Trophoblast cell (in vitro differentiated cells and primary cell): ENCODE measurements at regions not wholly inside any gene's neighbourhood (a gene's known extent, or its start where the extent isn't known, plus 50 kb on each side); places are given as distances from the start of the nearest gene placed in this dataset.
A peak's percentile ranks its signal among the peaks of the same experiment; 100 is the strongest.

ENCODE experiments used
- DNase-seq, 2 donors: peaks; one replicate each; pipeline ENCODE4 v3.0.0-alpha.2; 2016
- H2AFZ ChIP-seq: 2 replicates; pipeline ENCODE4 v1.6.1; 2013; ENCODE audit warnings: low read length, moderate library complexity, mild to moderate bottlenecking; ENCODE audit not compliant: insufficient read depth, poor library complexity
- H2AK5ac ChIP-seq: 2 replicates; pipeline ENCODE4 v1.6.1; 2013; ENCODE audit warnings: mild to moderate bottlenecking, low read length
- H2BK120ac ChIP-seq: 2 replicates; pipeline ENCODE4 v1.6.1; 2013; ENCODE audit warnings: low read length, mild to moderate bottlenecking, moderate library complexity; ENCODE audit not compliant: insufficient read depth, poor library complexity
- H2BK12ac ChIP-seq: 2 replicates; pipeline ENCODE4 v1.6.1; 2013; ENCODE audit warnings: mild to moderate bottlenecking, low read length, moderate library complexity
- H2BK5ac ChIP-seq: 2 replicates; pipeline ENCODE4 v1.6.1; 2013; ENCODE audit warnings: low read length, low read depth, moderate library complexity, mild to moderate bottlenecking; ENCODE audit not compliant: poor library complexity
- H3K14ac ChIP-seq: 2 replicates; pipeline ENCODE4 v1.6.1; 2013; ENCODE audit warnings: mild to moderate bottlenecking, low read length
- H3K18ac ChIP-seq: 2 replicates; pipeline ENCODE4 v1.6.1; 2013; ENCODE audit warnings: mild to moderate bottlenecking, low read length
- H3K23ac ChIP-seq: 2 replicates; pipeline ENCODE4 v1.6.1; 2013; ENCODE audit warnings: low read length
- H3K27ac ChIP-seq: 2 replicates; pipeline ENCODE4 v1.5.1; 2013; ENCODE audit warnings: low read depth, mild to moderate bottlenecking, inconsistent platforms, low read length, moderate library complexity
- H3K27me3 ChIP-seq: 2 replicates; pipeline ENCODE4 v1.6.1; 2013; ENCODE audit warnings: inconsistent platforms, mild to moderate bottlenecking, low read length, moderate library complexity; ENCODE audit not compliant: insufficient read depth
- H3K36me3 ChIP-seq, 2 experiments: 1 replicate in 1 of 2; 2 replicates in 1 of 2; pipeline ENCODE4 v1.6.1; 2013; ENCODE audit warnings: low read length in 2 of 2, mild to moderate bottlenecking in 2 of 2, moderate library complexity in 1 of 2; ENCODE audit not compliant: insufficient read depth in 2 of 2, control insufficient read depth in 1 of 2
- H3K4ac ChIP-seq: 2 replicates; pipeline ENCODE4 v1.6.1; 2013; ENCODE audit warnings: low read depth, mild to moderate bottlenecking, low read length, moderate library complexity
- H3K4me1 ChIP-seq, 2 experiments: 1 replicate in 1 of 2; 2 replicates in 1 of 2; pipeline ENCODE4 v1.6.1; 2013; ENCODE audit warnings: low read length in 2 of 2, mild to moderate bottlenecking in 2 of 2, moderate library complexity in 1 of 2; ENCODE audit not compliant: insufficient read depth in 2 of 2, control insufficient read depth in 1 of 2
- H3K4me2 ChIP-seq: 2 replicates; pipeline ENCODE4 v1.6.1; 2013; ENCODE audit warnings: inconsistent platforms, mild to moderate bottlenecking, low read length, moderate library complexity
- H3K4me3 ChIP-seq: 2 replicates; pipeline ENCODE4 v1.5.1; 2013; ENCODE audit warnings: mild to moderate bottlenecking, low read depth, low read length, inconsistent platforms
- H3K79me1 ChIP-seq: one replicate; pipeline ENCODE4 v1.6.1; 2013; ENCODE audit warnings: low read length
- H3K79me2 ChIP-seq: 2 replicates; pipeline ENCODE4 v1.6.1; 2013; ENCODE audit warnings: low read length, mild to moderate bottlenecking; ENCODE audit not compliant: control insufficient read depth, insufficient read depth, poor library complexity
- H3K9ac ChIP-seq: 2 replicates; pipeline ENCODE4 v1.6.1; 2013; ENCODE audit warnings: mild to moderate bottlenecking, low read length
- H3K9me3 ChIP-seq: 2 replicates; pipeline ENCODE4 v1.6.1; 2013; ENCODE audit warnings: low read depth, mild to moderate bottlenecking, control low read depth, inconsistent platforms, low read length; ENCODE audit not compliant: insufficient read depth
- H4K12ac ChIP-seq: 2 replicates; pipeline ENCODE4 v1.6.1; 2013; ENCODE audit warnings: low read depth, mild to moderate bottlenecking, low read length, moderate library complexity
- H4K8ac ChIP-seq: 2 replicates; pipeline ENCODE4 v1.6.1; 2013; ENCODE audit warnings: low read depth, mild to moderate bottlenecking, low read length, moderate library complexity
- H4K91ac ChIP-seq: one replicate; pipeline ENCODE4 v1.6.1; 2013; ENCODE audit warnings: low read depth, mild to moderate bottlenecking, low read length, moderate library complexity
- WGBS: extraction: QIAGEN DNeasy Blood & Tissue Kit; methylation state at CpG from one replicate; pipeline ENCODE4 v1.1.7; 2013; ENCODE audit warnings: missing lambda C conversion rate; ENCODE audit not compliant: insufficient read length, insufficient coverage; ENCODE audit errors: extremely low coverage; 5-methylcytosine and 5-hydroxymethylcytosine counted together

GRCh38 chr11:19576903-19577302, 135.7 kb upstream of the NAV2 start:
- no peaks in the 10 kb centered on the region for H3K27me3 ChIP-seq
- no peaks in the 10 kb centered on the region for H3K9me3 ChIP-seq
- H3K18ac ChIP-seq = no peak overlapping the region
- no peak overlapping the region for H3K14ac ChIP-seq
- no peak overlapping the region for H3K27ac ChIP-seq
- H3K4ac ChIP-seq = no peak overlapping the region
- no peak overlapping the region for H3K4me3 ChIP-seq
- WGBS = no CpG with 5 or more reads among the region's 6 CpGs
- H2BK120ac ChIP-seq = no peak overlapping the region
- no peaks in the 10 kb centered on the region for H3K79me2 ChIP-seq
- H2AFZ ChIP-seq = no peak overlapping the region
- no peak overlapping the region for H3K4me2 ChIP-seq
- H2BK5ac ChIP-seq = no peak overlapping the region
- DNase-seq = peak in 1 of 2 donors; percentile 37
- H3K4me1 ChIP-seq = peaks cover 5% of the 10 kb centered on the region in 2 experiments
- no peak overlapping the region for H3K23ac ChIP-seq
- no peaks in the 10 kb centered on the region for H3K36me3 ChIP-seq
- no peak overlapping the region for H3K9ac ChIP-seq
- no peak overlapping the region for H4K12ac ChIP-seq
- no peaks in the 10 kb centered on the region for H3K79me1 ChIP-seq
- no peak overlapping the region for H4K91ac ChIP-seq
- H2AK5ac ChIP-seq = no peak overlapping the region
- H2BK12ac ChIP-seq = no peak overlapping the region
- H4K8ac ChIP-seq = no peak overlapping the region

GRCh38 chr11:19576054-19576453, 136.6 kb upstream of the NAV2 start:
- no peak overlapping the region for H4K91ac ChIP-seq

GRCh38 chr11:19574916-19575315, 137.7 kb upstream of the NAV2 start:
- Histone ChIP-seq H2BK120ac (no peak overlapping the region), H3K4me2 (no peak overlapping the region), H3K4ac (no peak overlapping the region), H2BK12ac (no peak overlapping the region), H2AK5ac (no peak overlapping the region), H3K4me3 (no peak overlapping the region), H3K18ac (no peak overlapping the region), H4K91ac (no peak overlapping the region), H2BK5ac (no peak overlapping the region), H2AFZ (no peak overlapping the region), H3K23ac (no peak overlapping the region), H3K36me3 (no peaks in the 10 kb centered on the region), H3K9me3 (peaks cover 1% of the 10 kb centered on the region), H3K14ac (no peak overlapping the region), H4K12ac (no peak overlapping the region), H3K27me3 (no peaks in the 10 kb centered on the region), H3K4me1 (peaks cover 5% of the 10 kb centered on the region in 2 experiments), H3K27ac (no peak overlapping the region), H3K79me2 (no peaks in the 10 kb centered on the region), H4K8ac (no peak overlapping the region), H3K79me1 (no peaks in the 10 kb centered on the region), H3K9ac (no peak overlapping the region)
- no CpG with 5 or more reads among the region's 3 CpGs for WGBS
- no peak for DNase-seq

More at GRCh38 chr11:19576054-19576453, 136.6 kb upstream of the NAV2 start:
- WGBS = no CpG with 5 or more reads among the region's 3 CpGs
- no peaks in the 10 kb centered on the region for H3K36me3 ChIP-seq
- no peak overlapping the region for H3K23ac ChIP-seq
- H3K14ac ChIP-seq = no peak overlapping the region
- H3K79me2 ChIP-seq = no peaks in the 10 kb centered on the region
- no peak overlapping the region for H3K4ac ChIP-seq
- H3K4me3 ChIP-seq = no peak overlapping the region
- H3K4me1 ChIP-seq = peaks cover 5% of the 10 kb centered on the region in 2 experiments
- H2AK5ac ChIP-seq = no peak overlapping the region
- H3K9ac ChIP-seq = no peak overlapping the region
- no peak overlapping the region for H4K8ac ChIP-seq
- no peaks in the 10 kb centered on the region for H3K27me3 ChIP-seq
- H2BK12ac ChIP-seq = no peak overlapping the region
- DNase-seq = no peak
- no peak overlapping the region for H2BK120ac ChIP-seq
- no peak overlapping the region for H2BK5ac ChIP-seq
- H3K4me2 ChIP-seq = no peak overlapping the region
- no peak overlapping the region for H2AFZ ChIP-seq
- H4K12ac ChIP-seq = no peak overlapping the region
- no peak overlapping the region for H3K18ac ChIP-seq
- no peak overlapping the region for H3K27ac ChIP-seq
- no peaks in the 10 kb centered on the region for H3K79me1 ChIP-seq
- H3K9me3 ChIP-seq = no peaks in the 10 kb centered on the region

GRCh38 chr11:19573666-19574065, 139.0 kb upstream of the NAV2 start:
- no peaks in the 10 kb centered on the region for H3K79me1 ChIP-seq
- no peak for DNase-seq
- no peak overlapping the region for H3K14ac ChIP-seq
- no peak overlapping the region for H4K8ac ChIP-seq
- no peak overlapping the region for H3K4me2 ChIP-seq
- H4K91ac ChIP-seq = no peak overlapping the region
- no peak overlapping the region for H4K12ac ChIP-seq
- no peak overlapping the region for H3K4ac ChIP-seq
- no peak overlapping the region for H3K23ac ChIP-seq
- H3K4me3 ChIP-seq = no peak overlapping the region
- H2AFZ ChIP-seq = no peak overlapping the region
- H3K27ac ChIP-seq = no peak overlapping the region
- H2BK5ac ChIP-seq = no peak overlapping the region
- H3K9me3 ChIP-seq = peaks cover 2% of the 10 kb centered on the region
- H3K4me1 ChIP-seq = peaks cover 5% of the 10 kb centered on the region in 2 experiments
- no peak overlapping the region for H3K18ac ChIP-seq
- no CpG with 5 or more reads among the region's 1 CpG for WGBS
- no peak overlapping the region for H2BK120ac ChIP-seq
- H2AK5ac ChIP-seq = no peak overlapping the region
- H2BK12ac ChIP-seq = no peak overlapping the region
- no peaks in the 10 kb centered on the region for H3K36me3 ChIP-seq
- no peaks in the 10 kb centered on the region for H3K79me2 ChIP-seq
- no peaks in the 10 kb centered on the region for H3K27me3 ChIP-seq
- H3K9ac ChIP-seq = no peak overlapping the region
